NCI-H2227 treated with DMSO at 0.1 percent for 48 hours (cell line): ENCODE measurements at regions not wholly inside any gene's neighbourhood (a gene's known extent, or its start where the extent isn't known, plus 50 kb on each side); places are given as distances from the start of the nearest gene placed in this dataset.

Source experiments
- DNase-seq: peaks from one replicate; lab custom pipeline; 2025; lab: John Stamatoyannopoulos, UW

GRCh38 chr2:67340133-67341011, 56.8 kb upstream of the ETAA1 start:
- DNase-seq: no peak

DNA sequence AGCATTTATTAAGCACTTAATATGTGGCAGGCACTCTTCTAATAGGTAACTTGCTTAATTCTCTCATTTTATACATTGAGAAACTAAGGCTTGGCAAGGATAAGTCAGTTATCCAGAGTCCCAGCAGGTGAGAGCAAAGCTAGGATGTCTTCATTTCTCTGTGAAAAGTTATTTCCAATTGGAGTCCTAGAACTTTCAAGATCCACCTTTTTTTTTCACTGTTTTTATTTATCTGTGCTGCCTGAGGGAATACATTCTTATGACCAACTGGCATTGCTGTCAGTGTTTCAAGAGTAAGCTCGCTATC, 56.2 kb upstream of the ETAA1 start:
- DNase-seq: no peak

DNA sequence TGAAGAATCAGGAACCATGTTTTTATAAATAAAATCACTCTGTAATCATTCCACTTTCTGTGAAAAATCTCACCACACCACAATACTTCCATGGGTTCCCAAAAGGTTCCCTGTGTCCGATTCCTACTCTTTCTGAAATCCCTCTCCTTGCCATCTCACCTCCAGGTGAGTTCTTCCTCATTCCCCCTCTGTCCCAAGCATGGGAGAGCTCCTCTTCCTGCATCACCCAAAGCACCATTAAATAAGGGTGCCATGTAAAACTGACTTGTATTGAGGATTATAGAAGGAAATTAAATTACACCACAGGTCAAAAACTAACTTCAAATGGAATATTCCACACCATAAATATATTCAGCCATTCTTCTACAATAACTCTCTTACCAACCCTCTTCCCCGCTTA, 55.8 kb upstream of the ETAA1 start:
- no peak for DNase-seq

- DNase-seq: no peak
Observed at GRCh38 chr2:67342394-67342793, 54.7 kb upstream of the ETAA1 start.

- no peak for DNase-seq
Observed at GRCh38 chr2:67346718-67347407, 50.3 kb upstream of the ETAA1 start.
